Ishikawa (cell line): ENCODE measurements at regions not wholly inside any gene's neighbourhood (a gene's known extent, or its start where the extent isn't known, plus 50 kb on each side); places are given as distances from the start of the nearest gene placed in this dataset.

Experiments used
- MAX ChIP-seq: IDR thresholded peaks from 2 replicates; pipeline ENCODE4 v1.6.1; 2012
- TAF1 ChIP-seq: IDR thresholded peaks from 2 replicates; pipeline ENCODE4 v1.6.1; 2012; ENCODE audit warnings: low read depth, mild to moderate bottlenecking
- YY1 ChIP-seq: IDR thresholded peaks from 2 replicates; pipeline ENCODE4 v1.6.1; 2012; ENCODE audit warnings: low read depth

DNA sequence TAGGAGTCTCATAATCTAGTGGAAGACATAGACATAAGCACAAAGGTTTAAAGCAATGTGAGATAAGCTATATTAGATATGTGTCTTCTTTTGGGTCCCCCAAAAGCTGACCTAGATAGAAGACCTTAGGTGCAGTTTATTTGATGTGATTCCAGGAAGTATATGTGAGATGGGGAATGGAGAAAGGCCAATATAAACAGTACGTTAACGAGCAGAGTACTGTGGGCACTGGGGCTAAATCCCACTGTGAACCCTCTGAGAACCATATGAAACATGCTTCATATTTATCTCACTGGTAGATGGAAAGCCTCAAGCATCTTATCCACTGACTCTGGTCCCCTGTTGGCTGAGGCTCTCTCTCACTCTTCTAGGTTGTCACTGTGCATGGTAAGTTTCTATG lies 62.6 kb upstream of the ZC3H15 start:
- TF ChIP-seq YY1, result no peak
- no peak for TF ChIP-seq MAX
- TF ChIP-seq TAF1, result no peak
